ENCODE measurements at regions not wholly inside any gene's neighbourhood (a gene's known extent, or its start where the extent isn't known, plus 50 kb on each side); places are given as distances from the start of the nearest gene placed in this dataset.
"Not testable (repeated sequence)": the region's sequence is repeated elsewhere in the genome, so short reads cannot be mapped to it uniquely, and the experiment has no call there.

- CTCF ChIA-PET = no interaction called here
- H3K27ac ChIP-seq = no peak overlapping the region
- POLR2A ChIA-PET (ENCODE audit: low non-redundant PET) = no interaction called here
- TF ChIP-seq CTCF (conservative IDR thresholded peaks at IDR 0.05; ENCODE audit: low read depth) = no peak
- DNase-seq (ENCODE audit: low spot score) = peak; percentile 6
Measured at GRCh38 chr18:40313030-40313642, 1641.9 kb upstream of the PIK3C3 start.

- CTCF ChIA-PET = no interaction called here
- H3K27ac ChIP-seq = no peak overlapping the region
- TF ChIP-seq CTCF (conservative IDR thresholded peaks at IDR 0.05; ENCODE audit: low read depth) = no peak
- POLR2A ChIA-PET (ENCODE audit: low non-redundant PET) = no interaction called here
- no peak for DNase-seq (ENCODE audit: low spot score)
Measured at GRCh38 chr18:40307627-40308026, 1647.4 kb upstream of the PIK3C3 start.

GRCh38 chr18:40296717-40297413, 1658.2 kb upstream of the PIK3C3 start:
- H3K27ac ChIP-seq = no peak overlapping the region
- POLR2A ChIA-PET (ENCODE audit: low non-redundant PET) = no interaction called here
- CTCF ChIA-PET = no interaction called here
- no peak for TF ChIP-seq CTCF (conservative IDR thresholded peaks at IDR 0.05; ENCODE audit: low read depth)
- DNase-seq (ENCODE audit: low spot score) = no peak

GRCh38 chr18:40292985-40293710, 1661.9 kb upstream of the PIK3C3 start:
- no peak for DNase-seq (ENCODE audit: low spot score)
- H3K27ac ChIP-seq = no peak overlapping the region
- CTCF ChIA-PET = interaction anchor here (0.7 kb wide), 1 partner anchor 638 kb away, joined by 3 read pairs; no protein-coding TSS in a partner anchor
- TF ChIP-seq CTCF (conservative IDR thresholded peaks at IDR 0.05; ENCODE audit: low read depth) = no peak
- POLR2A ChIA-PET (ENCODE audit: low non-redundant PET) = no interaction called here

- CTCF ChIA-PET = interaction anchor here (0.6 kb wide), 1 partner anchor 1418 kb away, joined by 3 read pairs; no protein-coding TSS in a partner anchor
- POLR2A ChIA-PET (ENCODE audit: low non-redundant PET) = no interaction called here
- no peak for DNase-seq (ENCODE audit: low spot score)
- TF ChIP-seq CTCF (conservative IDR thresholded peaks at IDR 0.05; ENCODE audit: low read depth) = no peak
- H3K27ac ChIP-seq = no peak overlapping the region
Measured at GRCh38 chr18:40283560-40283959, 1671.5 kb upstream of the PIK3C3 start.

GRCh38 chr18:40281356-40281755, 1673.7 kb upstream of the PIK3C3 start:
- POLR2A ChIA-PET (ENCODE audit: low non-redundant PET); CTCF ChIA-PET; DNase-seq (ENCODE audit: low spot score); H3K27ac ChIP-seq: not testable (repeated sequence)

Measured in RWPE1 (cell line).